Renal pelvis (tissue), 1 donor: ENCODE measurements at regions not wholly inside any gene's neighbourhood (a gene's known extent, or its start where the extent isn't known, plus 50 kb on each side); places are given as distances from the start of the nearest gene placed in this dataset.

Experiments
- DNase-seq: peaks from one replicate; pipeline ENCODE4 v3.0.0-alpha.2; 2013

DNA sequence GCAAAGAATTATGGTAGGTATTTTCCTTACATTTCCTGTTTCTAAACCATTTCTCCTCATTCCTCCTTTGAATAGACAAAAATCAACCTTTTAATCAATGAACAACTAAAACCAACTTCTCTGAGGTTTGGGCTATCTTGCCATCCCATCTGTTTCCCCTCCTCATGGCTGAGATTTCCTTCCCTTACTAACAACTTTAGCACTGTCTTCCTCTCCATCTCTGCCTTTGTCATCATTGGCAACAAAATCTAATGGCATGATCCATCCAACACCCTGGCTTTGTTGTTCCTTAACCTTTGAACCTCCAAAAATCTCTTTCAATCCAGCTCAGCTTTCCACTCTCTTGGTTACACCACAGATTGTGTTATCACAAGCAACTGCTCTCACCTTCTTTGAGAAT lies 95.3 kb upstream of the FAM136A start:
- DNase-seq = no peak

DNA sequence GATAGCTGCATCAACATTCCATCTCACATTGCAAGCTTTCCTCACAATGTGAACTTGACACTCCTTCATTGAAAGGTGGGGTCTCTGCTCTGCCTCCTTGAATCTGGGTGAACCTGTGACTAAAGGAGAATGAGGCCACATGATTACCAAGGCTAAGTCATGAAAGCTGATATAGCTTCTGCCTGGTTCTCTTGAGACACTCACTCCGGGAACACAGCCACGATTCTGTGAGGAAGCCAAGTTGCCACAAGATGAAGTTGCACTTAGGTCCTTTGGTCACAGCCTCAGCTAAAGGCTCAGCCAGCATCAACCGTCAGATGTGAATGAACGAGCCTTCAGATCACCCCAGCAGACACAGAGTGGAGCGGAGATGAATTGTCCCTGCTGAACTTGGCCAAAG lies 94.7 kb upstream of the FAM136A start:
- DNase-seq = no peak

DNA sequence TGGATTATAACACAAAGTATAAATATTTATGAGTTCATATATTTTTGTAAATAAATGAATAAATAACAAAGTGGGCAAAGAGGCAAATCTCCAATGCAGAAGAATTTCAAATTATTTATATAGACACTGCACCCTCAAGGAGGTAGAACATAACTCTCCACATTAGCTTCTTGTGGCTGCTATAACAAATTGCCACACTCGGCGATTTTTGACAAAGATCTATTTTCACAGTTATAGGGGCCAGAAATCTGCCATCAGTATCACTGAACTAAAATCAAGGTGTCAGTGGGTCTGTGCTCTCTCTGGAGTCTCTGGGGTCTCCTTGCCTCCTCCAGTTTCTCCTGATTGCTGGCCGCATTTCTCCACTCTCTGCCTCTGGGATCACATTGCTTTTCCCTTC lies 92.0 kb upstream of the FAM136A start:
- DNase-seq = no peak

DNA sequence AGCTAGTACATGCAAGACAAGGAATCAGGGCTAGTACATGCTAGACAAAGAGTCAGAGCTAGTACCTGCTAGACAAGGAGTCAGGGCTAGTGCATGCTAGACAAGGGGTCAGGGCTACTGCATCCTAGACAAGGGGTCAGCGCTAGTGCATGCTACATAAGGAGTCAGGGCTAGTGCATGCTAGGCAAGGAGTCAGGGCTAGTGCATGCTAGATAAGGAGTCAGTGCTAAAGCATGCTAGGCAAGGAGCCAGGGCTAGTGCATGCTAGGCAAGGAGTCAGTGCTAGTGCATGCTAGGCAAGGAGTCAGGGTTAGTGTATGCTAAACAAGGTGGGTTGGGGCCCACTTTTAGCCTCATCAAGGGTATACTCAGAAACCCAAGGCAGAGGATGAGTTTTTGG lies 90.1 kb upstream of the FAM136A start:
- DNase-seq = no peak

DNA sequence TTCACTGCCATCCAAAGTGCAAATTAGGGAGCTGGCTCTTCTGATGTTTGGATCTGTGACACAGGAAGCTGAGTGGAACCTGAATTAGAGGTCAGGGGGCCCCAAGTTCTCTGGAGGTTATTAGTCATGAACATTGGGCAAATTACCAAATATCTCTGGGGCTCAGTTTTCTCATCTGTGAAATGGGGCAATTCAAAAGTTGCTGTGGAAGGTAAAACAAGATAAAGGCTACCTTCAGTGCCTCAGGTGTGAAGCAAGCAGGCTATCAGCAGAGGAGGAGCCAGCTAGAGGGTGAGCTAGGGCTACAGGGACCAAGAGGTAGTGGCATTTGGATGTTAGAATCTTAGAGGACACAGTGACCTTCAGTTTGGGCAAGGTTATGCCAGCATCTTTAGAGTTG lies 89.4 kb upstream of the FAM136A start:
- DNase-seq = no peak

DNA sequence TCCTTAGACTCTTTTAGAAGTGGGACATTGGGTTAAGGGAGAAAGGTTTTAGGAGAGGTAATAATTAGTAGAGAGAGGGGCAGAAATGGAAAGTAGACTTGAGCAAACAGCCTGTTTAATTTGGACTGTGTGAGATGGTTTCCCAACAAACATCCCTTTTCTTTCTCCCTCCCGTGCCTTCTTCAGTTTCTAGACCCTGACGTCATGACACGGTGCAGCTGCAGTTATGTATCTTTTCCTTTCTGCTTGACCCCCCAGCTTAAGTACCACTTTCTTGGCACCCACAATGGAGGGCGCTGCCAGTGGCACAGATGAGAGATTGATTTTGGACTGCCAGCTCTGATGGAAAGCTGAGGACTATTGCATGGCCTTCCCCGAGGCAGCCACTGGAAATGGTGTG lies 86.9 kb upstream of the FAM136A start:
- DNase-seq = no peak

DNA sequence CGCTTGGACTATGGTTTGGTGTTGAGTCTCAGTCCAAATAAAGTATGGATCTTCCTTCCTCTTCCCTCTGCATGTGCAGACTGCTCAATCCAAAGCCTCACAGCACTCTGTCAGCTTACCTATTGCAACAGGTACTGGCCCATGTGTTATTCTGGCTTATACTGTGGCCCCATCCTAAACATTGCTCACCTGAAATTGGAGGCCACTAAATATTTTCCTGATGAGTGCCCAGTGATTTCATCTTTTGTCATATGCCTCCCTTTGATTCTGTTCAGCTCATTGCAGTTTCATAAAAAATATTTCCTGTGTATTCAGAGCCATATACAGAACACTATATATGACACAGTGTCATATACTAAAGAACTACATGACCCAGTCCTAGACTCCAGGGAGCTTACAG lies 86.3 kb upstream of the FAM136A start:
- DNase-seq = no peak

DNA sequence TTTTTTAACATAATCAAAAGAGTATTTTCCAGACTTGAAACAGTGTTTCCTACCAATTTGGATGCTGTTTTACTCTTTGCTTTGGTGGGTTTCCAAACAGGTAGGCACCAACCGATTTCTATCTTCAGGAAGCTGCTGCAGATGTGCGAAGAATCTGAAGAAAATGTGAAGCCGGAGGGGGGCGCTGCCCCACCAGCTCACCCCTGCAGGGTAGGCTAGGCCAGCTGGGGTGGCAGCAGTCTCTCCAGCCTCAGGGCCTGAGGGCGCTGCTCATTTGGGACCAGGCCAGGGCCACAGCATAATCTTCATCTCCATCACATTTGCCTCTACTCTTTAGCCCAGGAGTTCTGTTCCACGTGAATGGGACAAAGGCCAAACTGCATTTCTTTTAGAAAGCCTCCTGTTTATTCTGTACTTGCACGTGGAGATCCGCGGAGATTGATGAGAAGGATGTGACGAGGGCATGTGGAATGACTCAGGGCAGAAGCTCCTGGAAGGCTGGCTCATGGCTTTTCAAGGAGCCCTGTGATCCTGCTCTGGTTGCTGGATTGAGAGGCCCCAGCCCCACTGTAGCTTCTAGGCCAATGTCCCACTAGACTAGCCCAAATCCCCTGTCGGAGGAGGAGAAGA lies 84.2 kb upstream of the FAM136A start:
- DNase-seq = no peak

DNA sequence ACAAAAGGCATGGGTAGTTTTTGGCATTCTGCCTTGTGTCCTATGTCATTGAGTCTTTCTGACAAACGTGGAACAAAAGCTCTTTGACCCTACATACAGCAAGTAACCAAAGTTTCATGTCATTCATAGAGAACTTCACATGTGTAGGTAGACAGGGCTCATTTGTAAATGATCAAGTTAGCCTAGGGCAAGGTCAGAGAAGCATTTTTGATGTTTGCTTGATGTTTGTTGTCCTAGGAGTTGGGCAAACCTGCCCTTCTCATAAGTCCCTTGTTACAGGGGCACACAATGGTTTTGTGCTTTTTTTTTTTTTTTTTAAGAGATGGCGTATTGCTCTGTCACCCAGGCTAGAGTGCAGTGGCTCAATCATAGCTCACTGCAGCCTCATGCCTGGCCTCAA lies 83.3 kb upstream of the FAM136A start:
- DNase-seq = no peak

DNA sequence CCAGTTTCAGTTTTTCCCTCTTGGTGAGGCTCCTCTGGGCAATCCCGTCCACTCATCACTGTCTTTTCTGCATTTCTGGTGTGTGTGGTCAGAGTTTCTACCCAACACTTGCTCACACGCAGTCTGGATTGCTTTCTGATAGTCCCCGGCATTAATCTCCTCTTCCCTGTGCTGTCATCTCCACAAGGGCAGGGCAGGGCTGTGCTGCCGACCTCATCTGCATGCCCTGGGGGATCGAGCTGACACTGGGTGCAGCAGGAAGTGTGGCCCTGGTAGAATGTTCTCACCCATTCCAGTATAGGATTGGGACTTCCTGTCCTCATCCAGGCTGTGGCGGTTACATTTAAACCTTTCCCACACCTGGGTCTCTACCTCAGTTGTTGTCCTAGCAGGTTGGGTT lies 80.0 kb upstream of the FAM136A start:
- no peak for DNase-seq

DNA sequence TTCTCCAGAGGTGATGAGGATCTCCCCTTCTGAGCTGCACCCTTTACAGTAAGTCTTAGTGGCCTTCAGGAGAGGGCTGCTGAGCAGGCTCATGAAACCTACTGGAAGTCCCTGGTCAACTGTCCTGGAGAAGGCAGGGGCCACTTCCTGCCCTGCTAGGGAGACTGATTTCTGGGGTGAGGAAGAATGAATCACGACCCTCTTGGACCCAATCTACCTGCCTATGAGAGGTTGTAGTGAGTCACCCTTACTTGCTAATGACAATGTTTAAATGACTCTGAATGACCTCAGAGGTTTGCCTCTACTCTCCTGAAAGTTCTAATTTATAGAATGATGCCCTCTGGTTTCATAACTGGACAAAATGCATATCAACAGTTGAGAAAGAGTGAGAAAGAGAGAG lies 79.4 kb upstream of the FAM136A start:
- DNase-seq = no peak

DNA sequence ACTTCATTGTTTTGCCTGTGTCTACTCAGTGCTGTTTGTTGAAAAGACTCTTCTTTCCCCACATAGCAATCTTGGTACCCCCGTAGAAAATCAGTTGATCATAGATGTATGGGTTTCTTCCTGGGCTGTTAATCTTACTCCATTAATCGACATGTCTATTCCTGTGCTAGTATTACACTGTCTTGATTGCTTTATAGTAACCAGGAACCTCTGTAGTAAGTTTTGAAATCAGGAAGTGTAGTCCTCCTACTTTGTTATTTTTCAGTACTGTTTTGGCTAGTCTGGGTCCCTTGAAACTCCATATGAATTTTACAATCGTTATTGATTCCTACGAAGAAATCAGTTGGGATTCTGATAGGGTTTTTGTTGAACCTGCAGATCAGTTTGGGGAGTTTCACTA lies 78.8 kb upstream of the FAM136A start:
- no peak for DNase-seq

DNA sequence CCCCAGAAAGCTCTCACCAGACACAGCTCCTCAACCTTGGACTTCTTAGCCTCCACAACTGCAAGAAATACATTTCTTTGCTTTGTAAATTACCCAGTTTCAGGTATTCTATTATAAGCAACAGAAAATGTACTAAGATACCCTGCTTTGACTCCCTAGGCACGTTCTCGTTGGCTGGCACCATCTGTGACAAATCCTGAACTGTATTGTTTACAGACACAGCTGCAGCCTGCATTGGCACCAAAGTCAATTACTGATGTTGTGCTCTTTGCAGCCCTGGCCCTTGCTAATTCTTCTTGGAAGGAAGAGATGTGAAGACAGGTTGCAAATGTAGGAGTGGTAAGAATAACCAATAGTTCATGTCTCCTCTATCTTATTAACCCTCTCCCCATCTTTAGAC lies 72.7 kb upstream of the FAM136A start:
- no peak for DNase-seq

DNA sequence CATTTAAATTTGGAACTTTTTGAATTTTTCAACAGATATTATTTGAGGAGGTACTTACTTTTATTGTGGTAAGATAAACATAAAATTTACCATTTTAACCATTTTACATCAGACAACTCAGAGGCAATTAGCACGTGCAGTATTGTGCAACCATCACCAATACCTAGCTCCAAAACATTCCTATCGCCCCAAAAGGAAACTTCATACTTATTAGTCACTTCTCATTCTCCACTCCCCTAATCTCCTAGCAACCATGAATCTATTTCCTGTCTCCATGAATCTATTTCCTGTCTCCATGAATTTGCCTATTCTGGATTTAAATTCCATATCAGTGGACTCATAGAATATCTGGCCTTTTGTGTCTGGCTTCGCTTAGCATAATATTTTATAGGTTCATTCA lies 69.9 kb upstream of the FAM136A start:
- no peak for DNase-seq

DNA sequence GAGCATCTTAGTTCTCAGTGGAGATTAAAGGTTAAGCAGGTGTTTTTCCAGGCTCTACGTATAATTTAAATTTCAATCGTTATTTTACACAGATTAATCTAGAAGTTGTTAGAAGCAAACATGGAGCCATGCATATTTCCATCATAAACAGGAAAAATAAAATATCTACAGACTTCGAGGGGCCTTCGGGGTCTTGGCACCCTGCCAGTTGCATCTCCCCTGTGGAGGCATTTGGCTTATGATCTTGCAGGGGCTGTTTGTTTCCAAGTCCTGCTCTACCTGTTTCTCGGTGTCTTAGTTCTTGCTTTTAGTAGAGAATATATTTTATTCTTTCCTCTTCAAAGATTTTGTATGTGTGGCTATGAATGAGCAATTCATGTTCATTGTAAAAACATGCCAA lies 67.2 kb upstream of the FAM136A start:
- no peak for DNase-seq

DNA sequence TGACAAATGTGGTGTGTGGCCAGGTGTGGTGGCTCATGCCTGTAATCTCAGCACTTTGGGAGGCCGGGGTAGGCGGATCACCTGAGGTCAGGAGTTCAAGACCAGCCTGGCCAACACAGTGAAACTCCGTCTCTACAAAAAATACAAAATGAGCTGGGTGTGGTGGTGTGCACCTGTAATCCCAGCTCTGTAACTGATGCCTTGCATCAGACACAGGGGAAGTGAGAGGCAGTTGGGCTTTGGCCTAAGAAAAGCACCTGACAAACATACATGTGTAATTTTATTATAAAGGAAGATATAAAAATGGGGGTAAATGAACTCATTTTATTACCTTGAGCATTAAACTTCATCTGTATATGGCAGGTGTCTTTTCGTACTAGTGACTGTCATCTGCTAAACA lies 66.7 kb upstream of the FAM136A start:
- no peak for DNase-seq

DNA sequence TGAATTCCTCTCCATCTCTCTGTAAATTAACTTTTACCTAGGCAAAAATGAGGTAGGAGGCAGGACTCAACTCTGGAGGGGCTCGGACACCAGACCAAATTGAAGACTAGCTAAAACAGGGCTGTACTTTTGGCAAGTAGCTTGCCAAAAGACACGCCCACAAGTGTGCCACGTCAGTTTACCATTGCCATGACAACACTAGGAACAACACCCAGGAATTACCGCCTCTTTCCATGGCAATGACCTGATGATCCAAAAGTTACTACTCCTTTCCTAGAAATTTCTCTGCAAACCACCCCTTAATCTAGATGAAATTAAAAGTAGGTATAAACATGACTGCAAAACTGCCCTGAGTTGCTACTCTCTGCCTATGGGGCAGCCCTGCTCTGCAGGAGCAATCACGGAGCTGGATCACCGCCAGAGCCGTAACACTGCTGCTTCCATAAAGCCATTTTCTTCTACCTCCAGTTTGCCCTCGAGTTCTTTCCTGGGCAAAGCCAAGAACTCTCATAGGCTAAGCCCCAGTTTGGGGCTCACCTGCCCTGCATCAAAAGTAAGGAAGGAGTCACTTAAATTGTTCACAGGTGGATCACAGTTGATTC lies 66.0 kb upstream of the FAM136A start:
- peak; percentile 23 for DNase-seq

DNA sequence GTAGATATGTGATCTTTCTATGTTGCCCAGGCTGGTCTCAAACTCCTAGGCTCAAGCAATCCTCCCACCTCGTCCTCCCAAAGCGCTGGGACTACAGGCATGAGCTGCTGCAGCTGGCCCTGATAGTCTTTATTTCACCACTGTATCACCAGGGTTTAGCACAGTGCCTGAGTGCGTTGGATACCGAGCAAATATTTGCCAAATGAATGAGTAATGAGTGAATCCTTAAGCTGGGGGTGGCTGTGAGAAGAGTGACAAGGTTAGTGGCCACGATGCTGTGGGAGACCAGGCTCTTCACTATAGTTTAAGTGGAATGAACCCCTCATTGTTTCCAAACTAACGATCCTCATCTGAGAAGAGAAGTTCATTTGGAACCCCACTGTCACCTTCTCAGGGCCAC lies 60.8 kb upstream of the FAM136A start:
- no peak for DNase-seq

DNA sequence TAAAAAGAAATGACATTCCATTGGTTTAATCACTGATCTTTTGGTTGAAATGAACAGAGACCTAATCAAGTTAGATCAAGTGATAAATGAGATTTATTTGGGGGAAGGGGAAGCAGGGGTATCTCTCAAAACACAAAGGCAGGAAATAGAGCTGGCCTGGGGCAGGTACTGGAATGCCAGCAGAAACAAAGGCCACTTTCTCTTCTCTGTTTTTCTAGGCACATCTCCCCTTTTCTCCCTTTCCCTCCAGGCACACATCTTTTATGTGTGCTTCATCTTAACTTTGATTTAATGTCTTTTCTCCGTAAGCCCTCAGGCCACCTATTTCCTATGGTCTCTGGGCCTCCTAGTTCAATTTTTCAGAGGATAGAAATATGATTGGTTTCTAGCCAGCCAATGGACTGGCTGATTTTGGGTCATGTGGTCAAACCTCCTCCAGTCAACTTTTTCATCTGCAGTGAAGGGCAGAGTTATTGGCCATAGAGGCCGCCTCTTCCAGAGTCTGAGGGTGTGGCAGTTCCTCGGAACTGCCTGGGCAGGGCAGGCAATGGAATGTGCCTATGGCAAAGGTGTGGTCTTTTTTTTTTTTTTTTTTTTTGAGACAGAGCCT lies 58.9 kb upstream of the FAM136A start:
- no peak for DNase-seq

DNA sequence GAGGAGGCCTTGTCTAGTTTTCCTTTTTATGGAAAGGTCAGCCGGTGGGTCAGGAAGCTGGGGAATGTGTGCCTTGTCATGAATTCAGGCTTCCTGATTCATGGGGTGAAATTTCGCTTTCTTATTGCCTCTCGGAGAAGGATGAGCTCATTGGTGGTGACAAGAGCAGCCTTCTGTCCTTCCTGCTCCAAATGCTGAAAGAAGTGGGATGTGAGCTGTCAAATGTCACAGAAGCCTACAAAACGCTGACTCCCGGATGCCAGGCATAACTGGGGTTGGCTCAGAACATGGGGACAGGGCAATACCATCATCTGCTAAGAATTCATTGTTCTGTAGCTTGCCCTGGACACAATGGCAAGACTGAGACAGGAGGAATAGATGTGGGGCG lies 55.8 kb upstream of the FAM136A start:
- DNase-seq = peak; percentile 42

DNA sequence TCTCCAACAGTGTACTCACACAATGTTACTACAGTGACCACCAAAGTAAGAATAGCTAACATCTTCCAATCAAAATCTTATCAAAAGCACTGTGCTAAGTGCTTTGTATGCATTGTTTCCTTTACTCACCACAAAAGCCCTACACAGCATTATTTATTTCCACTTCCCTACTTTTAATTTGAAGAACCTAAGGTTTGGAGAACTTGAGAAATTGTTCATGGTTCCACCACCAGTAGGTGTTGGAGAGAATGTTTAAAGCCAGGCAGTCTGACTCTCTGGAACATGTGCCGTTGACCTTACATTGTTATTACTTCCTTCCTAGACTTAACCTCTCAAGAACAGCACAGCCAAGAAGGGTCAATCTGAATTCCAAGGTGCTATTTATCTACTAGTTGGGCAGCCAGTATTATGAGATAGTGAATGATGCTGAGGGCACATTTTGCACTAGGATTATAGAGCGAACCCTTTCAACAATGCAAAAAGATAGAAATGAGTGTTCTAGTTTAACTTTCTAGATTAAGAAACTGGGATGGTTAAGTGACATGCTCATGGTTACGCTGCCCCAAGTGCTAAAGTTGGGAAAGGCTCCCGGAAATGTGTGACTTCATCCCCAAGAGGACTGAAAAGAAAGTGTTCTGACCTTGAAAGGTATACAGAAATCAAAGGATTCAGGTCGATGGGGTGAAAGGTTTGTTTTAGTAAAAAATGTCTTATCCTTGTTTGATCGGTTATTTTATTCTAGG lies 55.2 kb upstream of the FAM136A start:
- DNase-seq = no peak

DNA sequence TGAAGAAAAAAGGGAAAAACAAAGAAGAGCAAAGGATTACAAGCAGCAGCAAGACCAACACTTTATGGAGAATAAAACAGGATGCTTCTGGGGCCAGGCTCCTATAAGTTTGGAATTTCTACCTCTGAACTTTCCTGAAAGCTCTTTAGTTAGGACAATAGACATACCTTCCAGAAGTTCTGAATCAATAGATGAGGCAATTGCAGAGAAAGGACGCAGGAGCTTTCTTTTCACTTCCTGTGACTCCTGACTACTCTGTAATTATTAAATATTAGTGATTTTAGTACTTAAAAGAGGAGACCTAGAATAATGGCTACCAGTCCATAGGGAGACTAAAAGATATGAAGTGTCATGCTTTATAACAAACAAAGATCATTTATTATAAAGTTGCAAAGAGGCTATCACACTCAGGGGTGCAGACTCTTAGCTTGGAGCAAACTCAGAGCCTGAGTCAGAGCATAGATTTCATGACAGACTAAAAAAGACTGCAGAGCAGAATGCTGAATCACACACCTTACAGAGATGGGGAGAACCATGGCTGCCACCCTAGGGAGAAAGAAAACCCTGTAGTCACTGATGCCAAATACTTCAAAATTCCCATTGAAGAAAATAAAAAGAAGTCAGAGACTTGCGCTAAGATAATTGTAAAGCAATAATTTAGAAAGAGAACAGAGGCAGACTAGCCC lies 52.5 kb upstream of the FAM136A start:
- DNase-seq = no peak
